Thyroid gland (tissue), 4 donors: ENCODE measurements at regions not wholly inside any gene's neighbourhood (a gene's known extent, or its start where the extent isn't known, plus 50 kb on each side); places are given as distances from the start of the nearest gene placed in this dataset.

Experiments
- CTCF ChIP-seq, 6 experiments: fragments of 200-600 bp in 3 of 6; fragments of 450-650 bp in 3 of 6; sonication (generic) in 3 of 6; IDR thresholded peaks; one replicate each; pipeline ENCODE4 v1.5.1; 2016 to 2019; ENCODE audit warnings: antibody characterized with exemption in 6 of 6, mild to moderate bottlenecking in 2 of 6, inconsistent platforms in 1 of 6, moderate library complexity in 1 of 6
- POLR2A ChIP-seq, 2 donors: fragments of 450-650 bp; IDR thresholded peaks; one replicate each; pipeline ENCODE4 v1.6.1; 2017; ENCODE audit warnings: antibody characterized with exemption in 2 of 2, mild to moderate bottlenecking in 2 of 2, moderate library complexity in 1 of 2

DNA sequence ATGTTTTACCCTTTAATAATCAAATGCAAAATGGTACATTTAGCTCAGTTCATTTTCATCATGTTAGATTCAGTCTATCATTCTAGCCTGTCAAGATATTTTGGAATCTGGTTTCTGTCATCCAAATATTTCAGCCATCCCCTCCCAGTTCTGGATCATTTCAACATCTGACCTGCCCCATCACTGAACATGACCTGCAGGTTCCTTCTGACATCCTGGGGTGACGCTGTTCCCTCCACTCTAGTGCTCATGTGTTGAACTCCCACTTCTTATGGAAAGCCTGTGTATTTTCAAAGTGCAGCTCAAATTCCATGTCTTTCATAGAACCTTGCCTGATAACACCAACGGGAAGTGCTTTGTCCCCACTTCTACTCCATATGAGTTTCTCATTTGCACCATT lies 320.0 kb upstream of the TNP1 start:
- no peak for TF ChIP-seq CTCF (IDR thresholded peaks at IDR 0.05)
- no peak for TF ChIP-seq POLR2A (IDR thresholded peaks at IDR 0.05)
